HCT116 (cell line): ENCODE measurements at regions not wholly inside any gene's neighbourhood (a gene's known extent, or its start where the extent isn't known, plus 50 kb on each side); places are given as distances from the start of the nearest gene placed in this dataset.

Experiments used
- ATAC-seq: fragments of 200-7000 bp; cut with Tn5 transposase; 2 replicates; pipeline ENCODE4 v1.9.1; 2020; ENCODE audit warnings: mild to moderate bottlenecking, moderate library complexity
- BruUV-seq: library from RNA; stranded (reverse); fragments of 400-500 nt; replicated peaks from 2 replicates; lab custom pipeline; 2021; lab: Mats Ljungman, UMichigan
- CTCF ChIA-PET: fragments of 300-600 bp; sonication (Branson Sonifier 250); formaldehyde crosslinking; loops from one replicate; lab custom pipeline; 2021; ENCODE audit warnings: antibody characterized with exemption; lab: Charles Lee
- POLR2A ChIA-PET: fragments of 300-600, 350-600 bp; sonication (Branson Sonifier 250); formaldehyde crosslinking; loops from one replicate; lab custom pipeline; 2021; ENCODE audit warnings: antibody characterized with exemption; lab: Charles Lee
- RAD21 ChIA-PET, 2 experiments: fragments of 300-600 bp; sonication (Branson Sonifier 250); formaldehyde crosslinking; loops; one replicate each; lab custom pipeline; 2023; ENCODE audit warnings: low total read pairs in 2 of 2; ENCODE audit not compliant: uncharacterized antibody in 2 of 2, unreplicated experiment in 2 of 2, low non-redundant PET in 1 of 2; lab: Charles Lee
- DNase-seq: peaks from one replicate; pipeline ENCODE4 v3.0.0-alpha.2; 2010; ENCODE audit warnings: low read depth, low spot score
- H2AFZ ChIP-seq: fragments of 200-600 bp; shearing (Covaris generic), sonication (generic); 2 replicates; pipeline ENCODE4 v1.6.1; 2017; ENCODE audit warnings: low read depth, mixed run types, mixed read lengths, antibody characterized with exemption, low read length; ENCODE audit not compliant: poor library complexity, severe bottlenecking
- H3K27ac ChIP-seq: 2 replicates; pipeline ENCODE4 v1.5.1; 2012; ENCODE audit warnings: low read depth, low read length
- H3K27me3 ChIP-seq: fragments of 200-600 bp; sonication (generic); 2 replicates; pipeline ENCODE4 v1.6.1; 2016; ENCODE audit warnings: mixed run types, low read length, mixed read lengths; ENCODE audit not compliant: insufficient read depth
- H3K36me3 ChIP-seq, 2 experiments: fragments of 200-500 bp in 1 of 2; fragments of 200-600 bp in 1 of 2; sonication (Bioruptor generic) in 1 of 2; sonication (generic) in 1 of 2; 2 replicates each; pipeline versions ENCODE4 v1.5.1 to v1.6.1; 2014 to 2016; ENCODE audit warnings: low read length in 2 of 2, inconsistent platforms in 1 of 2, mixed read lengths in 1 of 2, mixed run types in 1 of 2; ENCODE audit not compliant: insufficient read depth in 2 of 2, control insufficient read depth in 1 of 2
- H3K4me1 ChIP-seq, 2 experiments: fragments of 200-600 bp in 1 of 2; sonication (generic) in 1 of 2; 2 replicates each; pipeline versions ENCODE4 v1.5.1 to v1.6.1; 2012 to 2017; ENCODE audit warnings: low read length in 2 of 2, inconsistent platforms in 1 of 2, mild to moderate bottlenecking in 1 of 2, mixed read lengths in 1 of 2, mixed run types in 1 of 2, moderate library complexity in 1 of 2; ENCODE audit not compliant: insufficient read depth in 2 of 2, control insufficient read depth in 1 of 2
- H3K4me2 ChIP-seq: fragments of 200-600 bp; sonication (generic); 2 replicates; pipeline ENCODE4 v1.6.1; 2017; ENCODE audit warnings: mixed run types, low read length, mixed read lengths
- H3K4me3 ChIP-seq, 2 experiments: fragments of 200-600 bp in 1 of 2; sonication (generic) in 1 of 2; replicated peaks in 1 of 2; 2 replicates each; pipeline ENCODE4 v1.5.1; 2011 to 2016; ENCODE audit warnings: low read length in 2 of 2, control low read depth in 1 of 2, low read depth in 1 of 2, mild to moderate bottlenecking in 1 of 2, mixed read lengths in 1 of 2, mixed run types in 1 of 2
- H3K79me2 ChIP-seq: fragments of 200-600 bp; sonication (generic); 2 replicates; pipeline ENCODE4 v1.6.1; 2017; ENCODE audit warnings: mild to moderate bottlenecking, mixed run types, low read length, moderate library complexity, mixed read lengths; ENCODE audit not compliant: insufficient read depth
- H3K9ac ChIP-seq: fragments of 200-600 bp; sonication (generic); 2 replicates; pipeline ENCODE4 v1.6.1; 2016; ENCODE audit warnings: low read length, mixed read lengths
- H3K9me2 ChIP-seq: fragments of 200-600 bp; sonication (generic), shearing (Covaris generic); 2 replicates; pipeline ENCODE4 v1.6.1; 2017; ENCODE audit warnings: mixed run types, mild to moderate bottlenecking, moderate library complexity; ENCODE audit not compliant: insufficient read depth
- H3K9me3 ChIP-seq, 2 experiments: fragments of 200-500 bp in 1 of 2; fragments of 200-600 bp in 1 of 2; sonication (Bioruptor generic) in 1 of 2; sonication (generic) in 1 of 2; 2 replicates each; pipeline ENCODE4 v1.6.1; 2014 to 2017; ENCODE audit warnings: low read length in 2 of 2, mixed read lengths in 2 of 2, inconsistent platforms in 1 of 2, low read depth in 1 of 2, mild to moderate bottlenecking in 1 of 2, mixed run types in 1 of 2, moderate library complexity in 1 of 2; ENCODE audit not compliant: control insufficient read depth in 1 of 2, insufficient read depth in 1 of 2
- H4K20me1 ChIP-seq: fragments of 200-600 bp; sonication (generic), shearing (Covaris generic); 2 replicates; pipeline ENCODE4 v1.6.1; 2017; ENCODE audit warnings: mixed run types, mild to moderate bottlenecking, moderate library complexity; ENCODE audit not compliant: insufficient read depth
- CBX3 ChIP-seq: IDR thresholded peaks from 2 replicates; pipeline ENCODE4 v1.6.1; 2012; ENCODE audit warnings: low read depth
- CEBPB ChIP-seq: IDR thresholded peaks from 2 replicates; pipeline ENCODE4 v1.6.1; 2012; ENCODE audit warnings: low read depth
- EGR1 ChIP-seq: IDR thresholded peaks from 2 replicates; pipeline ENCODE4 v1.6.1; 2012; ENCODE audit warnings: low read depth
- ELF1 ChIP-seq: IDR thresholded peaks from 2 replicates; pipeline ENCODE4 v1.6.1; 2012; ENCODE audit warnings: low read depth, borderline replicate concordance
- EZH2 ChIP-seq: fragments of 200-600 bp; sonication (generic); IDR thresholded peaks from 2 replicates; pipeline ENCODE4 v1.6.1; 2017; ENCODE audit warnings: antibody characterized with exemption, mixed run types
- EZH2phosphoT487 ChIP-seq: fragments of 200-600 bp; IDR thresholded peaks from 2 replicates; pipeline ENCODE4 v1.6.1; 2018; ENCODE audit warnings: antibody characterized with exemption, borderline replicate concordance
- FOSL1 ChIP-seq: IDR thresholded peaks from 2 replicates; pipeline ENCODE4 v1.6.1; 2012; ENCODE audit warnings: low read depth
- JUND ChIP-seq: IDR thresholded peaks from 2 replicates; pipeline ENCODE4 v1.6.1; 2012
- POLR2A ChIP-seq: IDR thresholded peaks from 2 replicates; pipeline ENCODE4 v1.7.0; 2011; ENCODE audit warnings: borderline replicate concordance; ENCODE audit not compliant: insufficient read depth, insufficient read length; ENCODE audit errors: extremely low read depth
- POLR2AphosphoS5 ChIP-seq: IDR thresholded peaks from 2 replicates; pipeline ENCODE4 v1.6.1; 2011; ENCODE audit warnings: mild to moderate bottlenecking, low read depth, low read length, moderate library complexity
- RAD21 ChIP-seq: IDR thresholded peaks from 2 replicates; pipeline ENCODE4 v1.6.1; 2012; ENCODE audit warnings: low read depth, mild to moderate bottlenecking
- SRF ChIP-seq: IDR thresholded peaks from 2 replicates; pipeline ENCODE4 v1.6.1; 2012; ENCODE audit warnings: low read depth
- YY1 ChIP-seq: IDR thresholded peaks from 2 replicates; pipeline ENCODE4 v1.6.1; 2011; ENCODE audit warnings: low read length, low read depth, moderate library complexity, mild to moderate bottlenecking; ENCODE audit not compliant: insufficient replicate concordance; ENCODE audit errors: extremely low read depth
- ZBTB33 ChIP-seq: IDR thresholded peaks from 2 replicates; pipeline ENCODE4 v1.6.1; 2011; ENCODE audit warnings: mild to moderate bottlenecking, low read length, moderate library complexity; ENCODE audit not compliant: insufficient replicate concordance; ENCODE audit errors: extremely low read depth
- intact Hi-C: fragments of 100-400 bp; cut with micrococcal nuclease; formaldehyde crosslinking; loops from 2 replicates; pipeline ENCODE4 v1.10.0; 2022
- TF ChIP-seq, protein P1 (sequence below): IDR thresholded peaks from 2 replicates; pipeline ENCODE4 v1.6.1; 2012; ENCODE audit warnings: low read depth

DNA sequence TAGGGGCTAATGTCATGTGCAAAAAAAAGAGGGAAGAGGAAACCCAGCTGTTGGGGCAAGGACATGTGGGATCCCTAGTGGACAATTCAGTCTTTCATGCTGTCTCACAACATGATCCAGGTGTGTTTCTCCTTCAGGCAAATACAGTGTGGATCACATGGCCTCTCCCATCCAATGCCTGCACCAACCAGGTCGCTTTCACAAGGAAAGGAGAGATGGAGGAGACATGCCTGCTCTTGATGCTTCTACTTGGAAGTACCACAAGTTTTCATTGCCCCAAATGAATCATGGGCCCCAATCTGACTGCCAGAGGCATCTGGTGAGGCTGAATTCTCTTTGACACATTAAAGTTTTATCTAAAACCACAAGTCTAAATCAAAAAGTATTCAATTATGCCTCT is 82.1 kb downstream of the DLEU7 start:
- H3K79me2 ChIP-seq = no peaks in the 10 kb centered on the region
- peaks cover 4% of the 10 kb centered on the region in 2 experiments; a peak in 2 of 4 replicates for H3K4me1 ChIP-seq
- ChIA-PET POLR2A (no interaction called here), CTCF (no interaction called here), RAD21 (no interaction called here)
- no peaks in the 10 kb centered on the region for H3K36me3 ChIP-seq
- DNase-seq (no peak), ATAC-seq (no peak)
- no peak overlapping the region for H3K4me3 ChIP-seq
- no TSS peak for BruUV-seq
- no peaks in the 10 kb centered on the region for H3K9me2 ChIP-seq
- intact Hi-C loops = no loop called here
- no peak overlapping the region for H2AFZ ChIP-seq
- no peak overlapping the region for H3K9ac ChIP-seq
- H3K27ac ChIP-seq = no peak overlapping the region
- no peaks in the 10 kb centered on the region for H4K20me1 ChIP-seq
- no peak overlapping the region for H3K4me2 ChIP-seq
- TF ChIP-seq JUND = no peak
- no peaks in the 10 kb centered on the region for H3K27me3 ChIP-seq
- peaks cover 0 to 9% of the 10 kb centered on the region in 2 experiments; a peak in 1 of 4 replicates for H3K9me3 ChIP-seq

GRCh38 chr13:50762969-50763567 is 80.4 kb downstream of the DLEU7 start:
- ATAC-seq = no peak
- TF ChIP-seq JUND = no peak
- no peak for TF ChIP-seq FOSL1
- no peak for TF ChIP-seq EGR1
- TF ChIP-seq CBX3 = no peak
- no peak for TF ChIP-seq EZH2
- no peak for TF ChIP-seq ELF1
- TF ChIP-seq SRF = no peak
- TF ChIP-seq, protein P1, sequence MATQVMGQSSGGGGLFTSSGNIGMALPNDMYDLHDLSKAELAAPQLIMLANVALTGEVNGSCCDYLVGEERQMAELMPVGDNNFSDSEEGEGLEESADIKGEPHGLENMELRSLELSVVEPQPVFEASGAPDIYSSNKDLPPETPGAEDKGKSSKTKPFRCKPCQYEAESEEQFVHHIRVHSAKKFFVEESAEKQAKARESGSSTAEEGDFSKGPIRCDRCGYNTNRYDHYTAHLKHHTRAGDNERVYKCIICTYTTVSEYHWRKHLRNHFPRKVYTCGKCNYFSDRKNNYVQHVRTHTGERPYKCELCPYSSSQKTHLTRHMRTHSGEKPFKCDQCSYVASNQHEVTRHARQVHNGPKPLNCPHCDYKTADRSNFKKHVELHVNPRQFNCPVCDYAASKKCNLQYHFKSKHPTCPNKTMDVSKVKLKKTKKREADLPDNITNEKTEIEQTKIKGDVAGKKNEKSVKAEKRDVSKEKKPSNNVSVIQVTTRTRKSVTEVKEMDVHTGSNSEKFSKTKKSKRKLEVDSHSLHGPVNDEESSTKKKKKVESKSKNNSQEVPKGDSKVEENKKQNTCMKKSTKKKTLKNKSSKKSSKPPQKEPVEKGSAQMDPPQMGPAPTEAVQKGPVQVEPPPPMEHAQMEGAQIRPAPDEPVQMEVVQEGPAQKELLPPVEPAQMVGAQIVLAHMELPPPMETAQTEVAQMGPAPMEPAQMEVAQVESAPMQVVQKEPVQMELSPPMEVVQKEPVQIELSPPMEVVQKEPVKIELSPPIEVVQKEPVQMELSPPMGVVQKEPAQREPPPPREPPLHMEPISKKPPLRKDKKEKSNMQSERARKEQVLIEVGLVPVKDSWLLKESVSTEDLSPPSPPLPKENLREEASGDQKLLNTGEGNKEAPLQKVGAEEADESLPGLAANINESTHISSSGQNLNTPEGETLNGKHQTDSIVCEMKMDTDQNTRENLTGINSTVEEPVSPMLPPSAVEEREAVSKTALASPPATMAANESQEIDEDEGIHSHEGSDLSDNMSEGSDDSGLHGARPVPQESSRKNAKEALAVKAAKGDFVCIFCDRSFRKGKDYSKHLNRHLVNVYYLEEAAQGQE = no peak
- no peak for TF ChIP-seq YY1
- no peak for TF ChIP-seq ZBTB33
- TF ChIP-seq CEBPB = no peak
- TF ChIP-seq EZH2phosphoT487 = no peak
- TF ChIP-seq POLR2A = no peak
- TF ChIP-seq RAD21 = no peak
- TF ChIP-seq POLR2AphosphoS5 = no peak

More at GRCh38 chr13:50762969-50763567, 80.4 kb downstream of the DLEU7 start:
- H3K4me1 ChIP-seq = no peaks in the 10 kb centered on the region; a peak in 1 of 4 replicates
- H3K79me2 ChIP-seq = no peaks in the 10 kb centered on the region
- no peaks in the 10 kb centered on the region for H3K36me3 ChIP-seq
- RAD21 ChIA-PET = no interaction called here
- H2AFZ ChIP-seq = no peak overlapping the region
- H3K9me2 ChIP-seq = no peaks in the 10 kb centered on the region
- H3K27ac ChIP-seq = no peak overlapping the region
- no peak overlapping the region for H3K4me3 ChIP-seq
- no TSS peak for BruUV-seq
- POLR2A ChIA-PET = no interaction called here
- no peak overlapping the region for H3K9ac ChIP-seq
- DNase-seq = no peak
- H3K27me3 ChIP-seq = no peaks in the 10 kb centered on the region
- intact Hi-C loops = no loop called here
- H3K9me3 ChIP-seq = peaks cover 0 to 7% of the 10 kb centered on the region in 2 experiments; a peak in 1 of 4 replicates
- H3K4me2 ChIP-seq = no peak overlapping the region
- CTCF ChIA-PET = no interaction called here
- H4K20me1 ChIP-seq = no peaks in the 10 kb centered on the region
